LNCaP clone FGC (cell line): ENCODE measurements at regions not wholly inside any gene's neighbourhood (a gene's known extent, or its start where the extent isn't known, plus 50 kb on each side); places are given as distances from the start of the nearest gene placed in this dataset.

Experiments
- DNase-seq: peaks from one replicate; pipeline ENCODE4 v3.0.0-alpha.2; 2011; ENCODE audit warnings: low read depth
- H3K4me3 ChIP-seq: 2 replicates; pipeline ENCODE4 v1.5.1; 2011; ENCODE audit warnings: mild to moderate bottlenecking, low read depth, low read length, control low read depth
- TF ChIP-seq, protein P1 (sequence below): IDR thresholded peaks from 2 replicates; pipeline ENCODE4 v1.5.1; 2012; ENCODE audit warnings: mild to moderate bottlenecking; ENCODE audit not compliant: control insufficient read depth, insufficient read depth; ENCODE audit errors: extremely low read depth

DNA sequence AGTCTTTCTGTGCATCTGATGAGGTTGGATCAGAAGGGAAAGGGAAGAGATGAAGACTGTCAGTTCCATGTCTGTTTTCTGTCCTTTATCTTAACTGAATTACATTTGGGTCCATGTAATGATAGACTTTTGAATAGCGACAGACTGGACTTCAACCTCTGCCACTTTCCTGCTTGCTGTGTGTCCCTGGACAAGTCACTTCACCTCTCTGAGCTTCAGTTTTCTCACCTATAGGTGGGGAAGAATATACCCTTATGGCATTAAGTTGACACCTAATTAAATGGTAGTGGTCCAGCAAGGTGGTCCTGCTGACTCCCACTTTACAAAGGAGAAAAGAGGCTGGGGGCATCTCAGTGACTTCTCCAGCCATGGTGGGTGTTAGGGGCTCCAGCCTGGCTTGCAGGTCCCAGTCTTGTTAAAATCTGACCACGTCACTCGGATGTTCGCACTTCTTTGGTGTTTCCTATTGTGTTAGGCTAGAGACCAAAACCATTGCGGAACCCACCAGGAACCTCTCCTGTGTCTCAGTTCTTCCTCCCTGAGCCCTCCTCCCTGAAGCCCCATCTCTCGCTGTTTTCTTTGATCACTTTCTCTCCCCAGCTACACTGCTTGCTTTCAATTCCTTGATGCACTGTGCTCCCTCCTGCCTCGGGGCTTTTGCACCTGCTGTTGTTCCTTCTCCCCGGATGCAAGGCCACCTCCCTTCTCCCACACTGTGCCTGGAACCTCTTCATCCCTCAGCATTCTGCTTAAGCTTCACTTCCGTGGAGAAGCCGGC, 256.5 kb downstream of the NSG2 start:
- TF ChIP-seq, protein P1, sequence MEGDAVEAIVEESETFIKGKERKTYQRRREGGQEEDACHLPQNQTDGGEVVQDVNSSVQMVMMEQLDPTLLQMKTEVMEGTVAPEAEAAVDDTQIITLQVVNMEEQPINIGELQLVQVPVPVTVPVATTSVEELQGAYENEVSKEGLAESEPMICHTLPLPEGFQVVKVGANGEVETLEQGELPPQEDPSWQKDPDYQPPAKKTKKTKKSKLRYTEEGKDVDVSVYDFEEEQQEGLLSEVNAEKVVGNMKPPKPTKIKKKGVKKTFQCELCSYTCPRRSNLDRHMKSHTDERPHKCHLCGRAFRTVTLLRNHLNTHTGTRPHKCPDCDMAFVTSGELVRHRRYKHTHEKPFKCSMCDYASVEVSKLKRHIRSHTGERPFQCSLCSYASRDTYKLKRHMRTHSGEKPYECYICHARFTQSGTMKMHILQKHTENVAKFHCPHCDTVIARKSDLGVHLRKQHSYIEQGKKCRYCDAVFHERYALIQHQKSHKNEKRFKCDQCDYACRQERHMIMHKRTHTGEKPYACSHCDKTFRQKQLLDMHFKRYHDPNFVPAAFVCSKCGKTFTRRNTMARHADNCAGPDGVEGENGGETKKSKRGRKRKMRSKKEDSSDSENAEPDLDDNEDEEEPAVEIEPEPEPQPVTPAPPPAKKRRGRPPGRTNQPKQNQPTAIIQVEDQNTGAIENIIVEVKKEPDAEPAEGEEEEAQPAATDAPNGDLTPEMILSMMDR = no peak
- DNase-seq = no peak

DNA sequence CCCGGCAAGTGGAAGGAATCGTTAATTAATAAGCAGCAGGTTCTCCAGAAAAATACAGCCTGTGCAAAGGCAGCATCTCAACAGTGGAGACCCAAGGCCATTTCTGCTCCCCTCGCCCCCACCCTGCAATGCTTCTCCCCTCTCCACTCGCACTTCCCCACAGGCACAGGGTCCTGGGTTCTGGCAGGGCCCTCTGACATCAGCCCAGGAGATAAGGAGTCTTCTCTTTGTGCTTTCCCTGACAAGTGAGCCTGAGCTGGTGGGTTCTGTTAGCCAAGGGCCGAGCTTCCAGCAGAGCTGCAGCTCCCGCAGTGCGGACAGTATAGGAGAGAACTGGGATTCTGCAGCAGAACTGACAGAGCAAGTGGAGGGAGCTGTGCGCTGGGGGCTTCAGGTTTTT, 257.5 kb downstream of the NSG2 start:
- TF ChIP-seq, protein P1 = no peak
- no peak overlapping the region for H3K4me3 ChIP-seq
- DNase-seq = no peak

More for the DNA sequence above, 256.5 kb downstream of the NSG2 start:
- no peak overlapping the region for H3K4me3 ChIP-seq

DNA sequence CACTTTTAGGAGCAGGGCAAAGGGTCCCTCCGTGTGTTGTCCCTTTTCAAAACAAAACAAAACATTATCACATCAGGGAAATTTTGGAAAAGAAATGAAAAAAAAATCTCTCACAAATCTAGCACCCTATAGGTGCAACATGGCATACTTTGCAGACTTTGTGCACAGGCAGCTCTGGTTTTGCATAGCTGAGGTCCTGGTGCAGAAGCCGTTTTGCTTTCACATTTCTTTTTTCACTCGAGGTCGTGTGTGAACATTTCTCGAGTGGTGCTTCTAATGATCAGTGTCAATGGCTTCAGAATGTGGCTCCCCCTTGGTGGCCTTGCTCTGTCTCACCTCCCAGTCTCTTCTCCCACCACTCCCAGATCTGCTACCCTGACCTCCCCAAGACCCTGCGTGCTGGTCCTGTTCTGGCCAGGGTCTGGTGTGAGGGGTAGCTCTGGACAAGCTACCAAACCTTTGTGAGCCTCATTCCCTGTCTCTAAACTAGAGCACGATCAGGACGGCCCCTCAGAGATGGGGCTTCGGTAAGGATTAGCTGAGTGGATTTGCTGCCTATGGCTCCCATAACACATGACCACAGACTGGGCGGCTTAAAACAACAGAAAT, 258.0 kb downstream of the NSG2 start:
- no peak for DNase-seq
- H3K4me3 ChIP-seq = no peak overlapping the region
- TF ChIP-seq, protein P1 = no peak

DNA sequence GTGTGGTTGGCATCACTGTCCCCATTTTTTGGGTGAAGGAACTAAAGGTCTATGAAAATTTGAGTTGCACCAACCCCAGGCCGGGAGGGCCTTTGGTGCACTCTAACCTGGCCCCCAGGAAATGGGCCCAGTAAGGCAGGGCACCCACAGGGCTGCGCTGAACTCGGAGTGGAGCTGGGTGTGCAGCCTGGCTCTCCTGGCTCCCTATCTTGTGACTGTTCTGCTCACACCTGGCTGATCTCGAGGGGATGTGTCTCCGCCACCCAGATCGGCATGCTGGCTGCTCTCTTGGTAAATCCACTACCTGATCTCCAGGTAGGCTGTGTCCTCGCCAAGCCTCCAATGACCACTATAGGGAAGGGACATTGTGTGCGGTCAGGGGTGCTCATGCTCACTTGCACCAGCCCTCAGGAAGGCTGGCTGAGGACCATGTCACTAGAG, 259.8 kb downstream of the NSG2 start:
- no peak overlapping the region for H3K4me3 ChIP-seq
- TF ChIP-seq, protein P1 = no peak
- DNase-seq = no peak

DNA sequence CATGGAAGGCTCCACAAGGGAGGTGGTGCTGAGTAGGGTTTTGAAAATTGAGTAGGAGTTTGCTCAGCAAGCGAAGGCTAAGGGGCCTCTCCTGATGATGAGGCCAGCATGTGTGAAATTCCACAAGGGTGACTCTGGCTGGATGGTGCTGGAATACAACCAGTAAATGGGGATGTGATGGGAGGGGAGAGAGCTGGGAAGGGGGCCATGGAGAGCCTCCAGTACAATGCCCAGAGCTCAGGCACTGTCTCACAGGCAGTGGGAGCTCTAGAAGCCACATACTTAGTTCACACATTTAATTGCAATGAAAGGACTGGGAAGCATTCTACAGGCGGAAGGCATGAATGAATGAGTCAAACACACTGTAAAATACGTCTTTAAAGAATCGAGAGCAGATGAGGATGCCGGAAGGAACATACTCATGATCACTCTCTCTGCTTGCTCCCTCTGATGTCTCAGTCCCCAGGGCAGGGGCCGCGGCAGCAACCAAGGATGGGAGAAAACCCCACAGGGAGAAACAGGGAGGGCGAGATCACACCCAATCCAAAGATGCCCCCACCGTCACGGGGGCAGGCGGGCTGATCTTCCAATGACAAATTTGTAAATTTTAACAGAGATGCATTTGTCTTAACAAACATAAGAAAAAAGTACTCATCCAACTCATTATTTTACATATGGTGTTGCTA, 261.0 kb downstream of the NSG2 start:
- no peak overlapping the region for H3K4me3 ChIP-seq
- TF ChIP-seq, protein P1 = no peak
- DNase-seq = no peak

DNA sequence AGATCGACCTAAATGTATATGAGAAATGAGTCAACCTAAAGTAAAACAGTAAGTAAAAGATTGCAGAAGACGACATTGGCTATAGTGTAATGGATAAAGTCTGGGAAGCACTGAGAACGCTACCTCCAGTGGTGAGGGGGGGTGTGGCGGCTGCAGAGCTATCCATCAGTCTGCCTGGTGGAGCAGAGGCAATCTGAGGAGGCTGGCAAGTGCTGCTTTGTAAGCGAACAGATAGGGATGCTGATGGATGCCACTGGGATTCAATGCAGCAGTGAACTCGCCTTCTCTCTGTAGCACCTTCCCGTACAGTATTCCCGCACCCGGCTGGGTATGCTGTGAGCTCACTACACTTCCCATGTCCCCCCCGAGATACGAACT, 261.5 kb downstream of the NSG2 start:
- DNase-seq = no peak
- H3K4me3 ChIP-seq = no peak overlapping the region
- TF ChIP-seq, protein P1 = no peak
